Keratinocyte (primary cell): ENCODE measurements at regions not wholly inside any gene's neighbourhood (a gene's known extent, or its start where the extent isn't known, plus 50 kb on each side); places are given as distances from the start of the nearest gene placed in this dataset.

Source experiments
- DNase-seq: peaks from one replicate; pipeline ENCODE4 v3.0.0-alpha.2; 2011; ENCODE audit warnings: low read depth, missing footprints, low spot score
- FAIRE-seq: peaks from 2 replicates; lab custom pipeline; 2011; peaks lifted over from hg19 to GRCh38; lab: Jason Lieb, UNC
- H2AFZ ChIP-seq: 2 replicates; pipeline ENCODE4 v1.6.0; 2012; ENCODE audit warnings: low read length, control low read depth, inconsistent platforms; ENCODE audit not compliant: control insufficient read depth
- H3K27ac ChIP-seq: 2 replicates; pipeline ENCODE4 v1.5.1; 2011; ENCODE audit warnings: low read length; ENCODE audit not compliant: control insufficient read depth, insufficient read depth
- H3K27me3 ChIP-seq: 3 replicates; pipeline ENCODE4 v1.6.0; 2011; ENCODE audit warnings: low read length; ENCODE audit not compliant: control insufficient read depth, insufficient read depth; ENCODE audit errors: extremely low read depth
- H3K36me3 ChIP-seq, 2 experiments: 2 replicates in 1 of 2; 3 replicates in 1 of 2; pipeline ENCODE4 v1.5.1; 2011; ENCODE audit warnings: low read length in 2 of 2, mild to moderate bottlenecking in 1 of 2; ENCODE audit not compliant: control insufficient read depth in 2 of 2, insufficient read depth in 2 of 2; ENCODE audit errors: extremely low read depth in 1 of 2
- H3K4me1 ChIP-seq: 3 replicates; pipeline ENCODE4 v1.5.1; 2011; ENCODE audit warnings: low read length; ENCODE audit not compliant: control insufficient read depth, insufficient read depth; ENCODE audit errors: extremely low read depth
- H3K4me2 ChIP-seq: 3 replicates; pipeline ENCODE4 v1.6.0; 2011; ENCODE audit warnings: low read depth, low read length; ENCODE audit not compliant: control insufficient read depth, insufficient read depth; ENCODE audit errors: extremely low read depth
- H3K4me3 ChIP-seq, 3 experiments: fragments of 200-600 bp in 1 of 3; sonication (generic) in 1 of 3; 2 replicates in 2 of 3; 3 replicates in 1 of 3; pipeline ENCODE4 v1.5.1; 2011 to 2016; ENCODE audit warnings: low read length in 3 of 3, mild to moderate bottlenecking in 3 of 3, control low read depth in 2 of 3, inconsistent platforms in 1 of 3, low read depth in 1 of 3, mixed read lengths in 1 of 3, mixed run types in 1 of 3, moderate library complexity in 1 of 3; ENCODE audit not compliant: control insufficient read depth in 2 of 3, insufficient read depth in 2 of 3; ENCODE audit errors: extremely low read depth in 1 of 3
- H3K79me2 ChIP-seq: 2 replicates; pipeline ENCODE4 v1.6.0; 2012; ENCODE audit warnings: low read length; ENCODE audit not compliant: control insufficient read depth, insufficient read depth
- H3K9ac ChIP-seq: 3 replicates; pipeline ENCODE4 v1.6.0; 2011; ENCODE audit warnings: low read length; ENCODE audit not compliant: control insufficient read depth, insufficient read depth; ENCODE audit errors: extremely low read depth
- H3K9me1 ChIP-seq: 3 replicates; pipeline ENCODE4 v1.6.0; 2011; ENCODE audit warnings: low read length; ENCODE audit not compliant: control insufficient read depth, insufficient read depth; ENCODE audit errors: extremely low read depth
- H3K9me3 ChIP-seq: 2 replicates; pipeline ENCODE4 v1.5.1; 2012; ENCODE audit warnings: low read depth, low read length; ENCODE audit not compliant: control insufficient read depth
- H4K20me1 ChIP-seq: 3 replicates; pipeline ENCODE4 v1.6.0; 2011; ENCODE audit warnings: low read length; ENCODE audit not compliant: control insufficient read depth, insufficient read depth; ENCODE audit errors: extremely low read depth
- EZH2 ChIP-seq: IDR thresholded peaks from one replicate; pipeline ENCODE4 v1.6.1; 2012; ENCODE audit warnings: inconsistent platforms, mild to moderate bottlenecking, low read length, moderate library complexity
- dilution Hi-C: fragments of 300-500 bp; cut with MboI; formaldehyde crosslinking; loops from one replicate; pipeline ENCODE4 v1.7.0; 2020; ENCODE audit warnings: low sequenced_read_pairs; ENCODE audit not compliant: extremely low pct_ligation_motif_present
- TF ChIP-seq, protein P1 (sequence below), 3 experiments: IDR thresholded peaks in 1 of 3; conservative IDR thresholded peaks in 1 of 3; optimal IDR thresholded peaks in 1 of 3; 2 replicates in 2 of 3; 3 replicates in 1 of 3; pipeline versions ENCODE3 to v1.5.1; 2011; ENCODE audit warnings: low read length in 3 of 3, mild to moderate bottlenecking in 3 of 3, moderate library complexity in 2 of 3, control low read depth in 1 of 3, inconsistent platforms in 1 of 3; ENCODE audit not compliant: insufficient read depth in 2 of 3; ENCODE audit errors: extremely low read depth in 1 of 3

DNA sequence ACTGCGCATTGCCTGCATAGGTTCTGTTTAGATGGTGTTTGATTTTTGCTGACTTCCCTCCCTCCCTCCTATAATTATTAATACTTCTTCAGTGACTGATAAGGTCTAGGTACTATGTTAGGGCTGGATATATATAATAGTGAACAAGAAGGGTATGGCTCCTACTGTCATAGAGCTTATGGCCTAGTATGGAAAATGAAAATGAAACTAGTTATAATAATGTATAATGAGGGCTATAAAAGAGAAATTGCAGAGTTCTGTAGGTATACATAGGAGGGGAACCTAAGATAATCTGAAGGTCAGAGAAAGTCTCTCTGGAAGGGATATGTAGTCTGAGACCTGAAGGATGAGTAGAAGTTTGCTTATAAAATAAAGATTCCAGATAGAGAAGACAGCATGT is 102.1 kb downstream of the DCK start:
- Histone ChIP-seq H3K27me3 (no peaks in the 10 kb centered on the region), H4K20me1 (no peaks in the 10 kb centered on the region), H2AFZ (no peak overlapping the region), H3K4me1 (no peaks in the 10 kb centered on the region), H3K4me2 (no peak overlapping the region), H3K9ac (no peak overlapping the region), H3K9me1 (no peaks in the 10 kb centered on the region), H3K9me3 (no peaks in the 10 kb centered on the region), H3K79me2 (no peaks in the 10 kb centered on the region), H3K4me3 (no peak overlapping the region), H3K36me3 (no peaks in the 10 kb centered on the region), H3K27ac (no peak overlapping the region)
- TF ChIP-seq, protein P1, sequence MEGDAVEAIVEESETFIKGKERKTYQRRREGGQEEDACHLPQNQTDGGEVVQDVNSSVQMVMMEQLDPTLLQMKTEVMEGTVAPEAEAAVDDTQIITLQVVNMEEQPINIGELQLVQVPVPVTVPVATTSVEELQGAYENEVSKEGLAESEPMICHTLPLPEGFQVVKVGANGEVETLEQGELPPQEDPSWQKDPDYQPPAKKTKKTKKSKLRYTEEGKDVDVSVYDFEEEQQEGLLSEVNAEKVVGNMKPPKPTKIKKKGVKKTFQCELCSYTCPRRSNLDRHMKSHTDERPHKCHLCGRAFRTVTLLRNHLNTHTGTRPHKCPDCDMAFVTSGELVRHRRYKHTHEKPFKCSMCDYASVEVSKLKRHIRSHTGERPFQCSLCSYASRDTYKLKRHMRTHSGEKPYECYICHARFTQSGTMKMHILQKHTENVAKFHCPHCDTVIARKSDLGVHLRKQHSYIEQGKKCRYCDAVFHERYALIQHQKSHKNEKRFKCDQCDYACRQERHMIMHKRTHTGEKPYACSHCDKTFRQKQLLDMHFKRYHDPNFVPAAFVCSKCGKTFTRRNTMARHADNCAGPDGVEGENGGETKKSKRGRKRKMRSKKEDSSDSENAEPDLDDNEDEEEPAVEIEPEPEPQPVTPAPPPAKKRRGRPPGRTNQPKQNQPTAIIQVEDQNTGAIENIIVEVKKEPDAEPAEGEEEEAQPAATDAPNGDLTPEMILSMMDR (optimal IDR thresholded peaks at IDR 0.05 in 1 of 3, IDR thresholded peaks at IDR 0.05 in 1 of 3, conservative IDR thresholded peaks at IDR 0.05 in 1 of 3; ENCODE audit: extremely low read depth in 1 of 3, insufficient read depth in 2 of 3, low read length in 3 of 3) = no peak
- no peak for TF ChIP-seq EZH2
- DNase-seq (no peak), FAIRE-seq (no peak)
- dilution Hi-C loops = no loop called here

DNA sequence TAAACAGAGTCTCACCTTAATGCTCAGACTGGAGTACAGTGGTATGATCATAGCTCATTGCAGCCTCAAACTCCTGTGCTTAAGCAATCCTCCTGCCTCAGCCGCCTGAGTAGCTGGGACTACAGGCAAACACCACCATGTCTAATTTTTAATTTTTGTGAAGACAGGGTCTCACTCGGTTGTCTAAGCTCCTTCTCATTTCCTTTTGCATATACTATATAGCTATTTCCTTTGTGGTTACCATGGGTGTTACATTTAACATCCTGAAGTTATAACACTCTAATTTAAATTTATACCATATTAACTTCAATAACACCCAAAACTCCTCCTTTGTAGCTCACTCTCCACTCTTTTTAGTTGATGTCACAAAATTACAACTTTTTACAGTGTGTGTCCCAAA is 114.3 kb downstream of the DCK start:
- no peak for FAIRE-seq
- DNase-seq = no peak
- Histone ChIP-seq H3K9ac (no peak overlapping the region), H3K9me1 (no peaks in the 10 kb centered on the region), H3K4me3 (no peak overlapping the region), H3K27ac (no peak overlapping the region), H3K4me2 (no peak overlapping the region), H3K27me3 (no peaks in the 10 kb centered on the region), H3K79me2 (no peaks in the 10 kb centered on the region), H3K9me3 (no peaks in the 10 kb centered on the region), H3K36me3 (no peaks in the 10 kb centered on the region), H3K4me1 (no peaks in the 10 kb centered on the region), H4K20me1 (no peaks in the 10 kb centered on the region), H2AFZ (no peak overlapping the region)
- dilution Hi-C loops = no loop called here
- TF ChIP-seq, protein P1 (optimal IDR thresholded peaks at IDR 0.05 in 1 of 3, IDR thresholded peaks at IDR 0.05 in 1 of 3, conservative IDR thresholded peaks at IDR 0.05 in 1 of 3; ENCODE audit: extremely low read depth in 1 of 3, insufficient read depth in 2 of 3, low read length in 3 of 3) = no peak
- no peak for TF ChIP-seq EZH2
